ENCODE measurements at regions not wholly inside any gene's neighbourhood (a gene's known extent, or its start where the extent isn't known, plus 50 kb on each side); places are given as distances from the start of the nearest gene placed in this dataset.

DNA sequence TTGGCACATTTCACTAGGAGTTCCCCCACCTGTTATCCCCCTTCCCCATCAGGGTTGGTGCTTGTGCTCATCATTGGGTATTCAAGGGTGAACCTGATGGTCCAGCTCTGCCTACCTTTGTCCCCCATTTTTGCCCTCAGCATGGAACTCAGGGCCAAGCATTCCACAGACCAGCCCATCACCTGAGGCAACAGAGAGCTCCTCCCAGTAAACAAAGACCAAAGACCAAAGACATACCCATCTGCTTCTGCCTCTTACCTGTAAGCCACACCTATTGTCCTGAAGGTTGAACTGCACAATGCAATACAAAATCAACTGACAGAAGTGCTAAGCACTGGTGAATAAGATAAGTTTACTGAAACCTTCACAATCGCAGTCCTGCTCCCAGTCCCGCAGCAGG lies 237.5 kb downstream of the PAPSS1 start:
- TF ChIP-seq, protein P1, sequence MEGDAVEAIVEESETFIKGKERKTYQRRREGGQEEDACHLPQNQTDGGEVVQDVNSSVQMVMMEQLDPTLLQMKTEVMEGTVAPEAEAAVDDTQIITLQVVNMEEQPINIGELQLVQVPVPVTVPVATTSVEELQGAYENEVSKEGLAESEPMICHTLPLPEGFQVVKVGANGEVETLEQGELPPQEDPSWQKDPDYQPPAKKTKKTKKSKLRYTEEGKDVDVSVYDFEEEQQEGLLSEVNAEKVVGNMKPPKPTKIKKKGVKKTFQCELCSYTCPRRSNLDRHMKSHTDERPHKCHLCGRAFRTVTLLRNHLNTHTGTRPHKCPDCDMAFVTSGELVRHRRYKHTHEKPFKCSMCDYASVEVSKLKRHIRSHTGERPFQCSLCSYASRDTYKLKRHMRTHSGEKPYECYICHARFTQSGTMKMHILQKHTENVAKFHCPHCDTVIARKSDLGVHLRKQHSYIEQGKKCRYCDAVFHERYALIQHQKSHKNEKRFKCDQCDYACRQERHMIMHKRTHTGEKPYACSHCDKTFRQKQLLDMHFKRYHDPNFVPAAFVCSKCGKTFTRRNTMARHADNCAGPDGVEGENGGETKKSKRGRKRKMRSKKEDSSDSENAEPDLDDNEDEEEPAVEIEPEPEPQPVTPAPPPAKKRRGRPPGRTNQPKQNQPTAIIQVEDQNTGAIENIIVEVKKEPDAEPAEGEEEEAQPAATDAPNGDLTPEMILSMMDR (IDR thresholded peaks at IDR 0.05) = no peak
- no peak for TF ChIP-seq POLR2A (IDR thresholded peaks at IDR 0.05)

Measured in prostate gland (tissue), 2 donors.